NCI-H2081 treated with DMSO at 0.1 percent for 48 hours (cell line): ENCODE measurements at regions not wholly inside any gene's neighbourhood (a gene's known extent, or its start where the extent isn't known, plus 50 kb on each side); places are given as distances from the start of the nearest gene placed in this dataset.

Experiments
- DNase-seq: peaks from one replicate; lab custom pipeline; 2025; lab: John Stamatoyannopoulos, UW

DNA sequence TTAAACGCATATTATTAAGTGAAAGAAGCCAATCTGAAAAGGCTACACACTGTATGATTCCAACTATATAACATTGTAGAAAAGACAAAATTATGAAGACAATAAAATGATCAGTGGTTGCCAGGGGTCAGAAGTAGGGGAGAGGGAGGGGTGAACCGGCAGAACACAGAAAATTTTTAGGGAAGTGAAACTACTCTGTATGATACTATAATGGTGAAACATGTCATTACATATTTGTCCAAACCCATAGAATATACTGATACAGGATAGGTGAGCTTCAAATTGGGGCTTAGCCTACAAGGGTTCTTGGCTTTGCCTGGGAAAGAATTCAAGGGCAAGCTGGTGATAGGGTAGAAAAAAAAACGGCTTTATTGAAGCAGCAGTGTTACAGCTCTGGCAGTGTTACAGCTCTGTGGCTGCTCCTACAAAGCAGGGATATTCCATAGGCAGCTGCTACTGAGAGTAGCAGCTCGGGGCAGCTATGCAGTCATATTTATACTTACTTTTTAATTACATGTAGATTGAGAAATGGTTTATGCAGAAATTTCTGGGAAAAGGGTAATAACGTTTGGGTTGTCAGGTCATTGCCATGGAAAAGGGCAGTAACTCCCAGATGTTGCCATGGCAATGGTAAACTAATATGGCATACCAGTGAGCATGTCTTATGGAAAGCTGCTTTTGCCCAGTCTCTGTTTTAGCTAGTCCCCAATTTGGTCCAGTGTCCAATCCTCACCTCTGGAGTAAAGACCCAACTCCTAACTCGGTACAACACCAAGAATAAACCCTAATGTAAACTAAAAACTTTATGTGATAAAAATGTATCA is 125.1 kb upstream of the SLC25A36 start:
- no peak for DNase-seq

DNA sequence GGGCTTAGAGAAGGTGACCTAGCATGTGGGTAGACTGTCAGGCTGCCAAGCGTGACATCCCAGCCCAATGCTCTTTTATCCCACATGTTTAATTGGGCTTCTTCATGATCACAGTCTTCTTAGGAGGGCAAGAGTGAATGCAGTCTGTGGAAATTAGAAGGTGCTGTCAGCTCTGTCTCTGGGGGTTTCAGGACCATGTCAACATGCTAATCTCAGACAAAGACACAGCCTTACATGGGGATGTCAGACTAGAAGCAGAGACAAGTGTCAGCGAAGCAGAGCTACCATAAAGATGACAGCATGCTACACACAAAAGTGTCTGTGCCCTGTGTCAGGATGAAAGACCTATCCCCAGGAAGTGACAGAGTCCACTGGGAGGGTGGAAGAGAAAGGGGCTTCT is 120.1 kb upstream of the SLC25A36 start:
- no peak for DNase-seq

DNA sequence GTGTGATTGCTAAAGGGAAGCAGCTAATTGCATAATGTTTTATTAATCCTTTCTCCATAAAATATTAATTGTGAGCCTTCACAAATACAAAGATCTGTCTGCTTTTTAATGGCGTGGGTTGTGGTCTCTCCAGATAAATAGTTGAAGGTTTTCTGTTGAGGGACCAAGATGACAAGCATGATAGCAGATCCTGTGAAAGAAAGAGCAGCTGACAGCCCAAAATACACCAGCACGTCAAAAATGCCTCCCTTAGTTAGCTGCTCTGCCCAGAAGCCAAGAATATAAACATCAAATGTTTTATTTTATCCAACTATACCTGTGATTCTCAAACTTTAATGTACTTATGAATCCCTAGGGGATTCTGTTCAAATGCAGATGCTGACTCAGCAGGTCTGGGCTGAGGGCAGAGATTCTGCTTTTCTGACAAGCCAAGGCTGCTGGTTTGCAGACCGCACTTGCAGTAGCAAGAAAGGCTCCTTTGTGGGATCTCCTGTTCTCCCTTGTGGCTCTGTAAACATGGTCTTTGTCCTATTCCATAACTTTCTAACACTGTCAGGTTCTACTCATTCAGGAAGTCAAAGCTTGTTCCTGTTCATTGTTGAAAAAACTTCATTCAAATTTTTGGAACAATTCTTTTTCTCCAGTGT is 119.1 kb upstream of the SLC25A36 start:
- DNase-seq: no peak

DNA sequence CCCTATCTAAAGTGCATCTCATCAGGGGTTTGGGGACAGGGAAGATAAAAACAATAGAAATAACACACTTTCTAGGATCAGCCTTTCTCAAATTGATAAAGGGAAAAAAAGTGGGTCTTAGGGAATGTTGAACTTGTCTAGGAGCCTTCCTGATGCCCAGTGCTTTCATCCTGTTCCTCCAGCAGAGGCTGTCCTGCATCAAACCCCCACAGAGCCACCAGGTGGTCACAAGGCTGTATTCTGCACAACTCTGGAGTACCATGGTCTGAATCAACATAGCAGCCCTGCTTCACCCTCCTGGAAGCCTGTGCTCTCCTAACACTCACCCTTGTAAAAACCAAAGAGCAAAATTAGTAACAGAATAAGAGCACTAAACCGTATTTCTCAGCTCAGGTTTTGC is 118.5 kb upstream of the SLC25A36 start:
- no peak for DNase-seq

GRCh38 chr3:140827894-140828293 is 113.7 kb upstream of the SLC25A36 start:
- no peak for DNase-seq

GRCh38 chr3:140828585-140828984 is 113.1 kb upstream of the SLC25A36 start:
- no peak for DNase-seq

- no peak for DNase-seq
These were observed 111.8 kb upstream of the SLC25A36 start for GRCh38 chr3:140829796-140830195.

- no peak for DNase-seq
These were observed 111.2 kb upstream of the SLC25A36 start for GRCh38 chr3:140830391-140830790.

DNA sequence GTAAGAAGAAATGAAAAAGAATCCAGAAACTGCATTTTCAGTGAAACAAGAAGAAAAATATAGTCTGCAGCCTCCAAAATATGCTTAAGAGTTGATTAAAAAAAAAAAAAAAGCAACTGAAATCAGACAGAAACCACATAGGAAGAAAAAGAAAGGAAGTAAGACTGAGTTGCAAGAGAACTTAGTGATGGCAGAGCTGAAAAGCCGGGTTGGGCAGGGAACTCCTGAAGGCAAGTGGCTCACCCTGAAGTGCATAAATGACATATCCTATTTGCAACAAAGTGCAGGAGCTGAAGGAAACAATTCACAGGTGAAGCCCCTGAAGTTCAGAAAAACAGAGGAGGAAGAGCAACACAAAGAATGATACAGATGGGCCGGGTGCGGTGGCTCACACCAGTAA is 108.8 kb upstream of the SLC25A36 start:
- DNase-seq: no peak

- no peak for DNase-seq
These were observed 107.2 kb upstream of the SLC25A36 start for GRCh38 chr3:140834266-140835037.

- DNase-seq: no peak
These were observed 98.5 kb upstream of the SLC25A36 start for GRCh38 chr3:140842984-140843649.

GRCh38 chr3:140843656-140844055 is 98.0 kb upstream of the SLC25A36 start:
- DNase-seq: no peak

DNA sequence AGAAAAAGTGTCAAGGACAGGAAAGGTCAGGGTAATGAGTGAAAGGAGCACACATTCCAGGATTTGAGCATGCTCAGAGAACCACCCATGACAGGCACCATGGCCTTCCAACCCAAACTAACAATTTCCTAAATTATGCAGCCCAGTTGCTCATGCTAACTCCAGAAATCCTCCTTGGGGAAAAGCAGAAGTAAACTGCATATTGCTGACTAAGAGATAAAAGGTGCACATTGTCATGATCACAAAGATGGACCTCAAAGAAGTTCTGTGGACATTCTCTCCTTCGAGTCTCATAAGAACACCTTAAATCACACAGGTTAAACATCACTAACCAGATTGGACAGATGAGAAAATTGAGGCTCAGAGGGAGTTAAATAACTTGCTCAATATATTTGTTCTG is 97.6 kb upstream of the SLC25A36 start:
- no peak for DNase-seq

DNA sequence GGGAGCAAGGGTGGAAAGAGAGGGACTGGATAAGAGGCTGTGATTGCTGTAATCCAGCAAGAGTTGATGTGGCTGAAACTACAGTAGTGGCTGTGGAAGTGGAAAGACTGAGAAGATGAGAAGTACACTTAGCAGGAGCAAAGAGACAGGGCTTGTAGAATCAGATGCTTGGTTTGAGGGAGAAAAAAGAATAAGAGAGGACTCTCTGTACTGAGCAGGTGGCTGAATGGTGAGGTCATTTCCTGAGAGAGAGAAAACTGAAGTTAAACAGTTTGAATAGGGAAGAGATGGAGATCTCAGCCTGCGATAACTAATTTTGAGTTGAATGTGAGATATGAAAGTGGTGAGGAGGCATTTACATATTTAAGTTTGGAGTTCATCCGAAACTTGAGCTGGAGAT is 95.8 kb upstream of the SLC25A36 start:
- DNase-seq: no peak

DNA sequence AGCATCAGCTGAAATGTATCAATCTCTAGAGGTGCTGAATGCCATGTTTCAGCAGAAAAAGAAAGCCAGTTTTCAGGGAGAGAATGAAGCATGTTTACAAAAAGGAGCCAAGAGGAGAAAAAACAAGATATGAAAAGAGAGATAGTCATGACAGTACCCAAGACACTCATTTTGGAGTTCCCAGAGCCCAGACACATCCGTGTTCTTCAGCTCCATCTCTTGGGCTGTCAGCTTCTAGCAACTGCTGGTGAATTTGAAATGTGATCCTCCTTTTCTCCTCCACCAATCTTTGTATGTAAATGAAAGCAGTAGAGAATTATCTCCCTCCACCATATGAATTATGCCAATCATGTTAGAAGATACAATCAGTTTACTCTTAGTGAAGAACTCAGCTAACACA is 93.0 kb upstream of the SLC25A36 start:
- DNase-seq: no peak

DNA sequence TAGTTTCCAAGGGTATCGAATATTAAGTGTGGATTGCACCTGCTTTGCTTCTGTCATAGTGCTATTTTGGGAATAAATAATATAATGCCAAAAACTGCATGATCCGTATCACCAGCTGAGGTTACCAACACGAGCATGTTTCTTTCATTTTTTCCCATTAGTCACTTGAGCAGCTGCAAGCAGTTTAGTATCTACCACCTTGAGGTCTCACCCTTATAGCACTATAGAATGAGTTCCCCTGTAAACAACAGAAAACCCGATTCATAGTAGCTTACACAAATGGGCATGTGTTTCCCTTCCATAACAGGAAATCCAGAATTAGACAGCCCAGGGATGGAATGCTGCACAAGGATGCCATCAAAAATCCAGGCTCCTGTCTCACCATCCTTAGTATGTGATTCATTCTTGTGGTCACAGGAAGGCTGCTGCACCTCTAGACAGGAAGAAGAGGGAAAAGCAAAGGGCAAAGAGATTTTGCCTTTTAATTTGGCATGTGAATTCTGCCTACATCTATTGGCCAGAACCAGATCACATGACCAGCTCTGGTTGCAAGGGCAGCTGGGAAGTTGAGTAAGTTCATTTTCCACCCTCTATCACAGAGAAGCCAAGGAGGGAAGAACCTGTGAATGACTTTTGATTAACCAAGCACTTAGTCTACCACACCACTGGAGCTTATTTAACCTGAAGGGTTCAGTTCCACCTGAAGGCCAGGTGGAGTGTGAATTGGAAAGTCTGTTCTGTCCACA is 91.3 kb upstream of the SLC25A36 start:
- DNase-seq: no peak

- no peak for DNase-seq
These were observed 86.7 kb upstream of the SLC25A36 start for GRCh38 chr3:140854961-140855360.

DNA sequence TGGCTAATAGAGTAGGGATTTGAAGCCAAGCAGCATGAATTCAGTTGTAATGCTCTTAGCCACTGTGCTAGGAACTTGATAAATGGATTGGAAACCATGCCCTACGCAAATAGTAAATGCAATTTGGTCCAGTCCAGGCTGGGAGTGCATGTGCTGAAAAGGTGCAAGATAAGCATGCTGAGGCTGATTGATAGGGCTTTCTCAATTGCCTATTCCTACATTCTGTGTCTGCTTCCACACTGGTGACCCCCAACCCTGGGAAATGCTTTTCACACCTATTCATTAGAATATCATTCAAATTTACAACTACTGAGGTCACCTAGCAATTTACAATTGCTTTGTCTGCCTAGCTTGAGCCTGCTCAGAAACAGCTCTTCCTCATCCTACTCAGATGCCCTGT is 84.7 kb upstream of the SLC25A36 start:
- no peak for DNase-seq

GRCh38 chr3:140857993-140858392 is 83.6 kb upstream of the SLC25A36 start:
- DNase-seq: no peak

- DNase-seq: peak; percentile 39
These were observed 81.9 kb upstream of the SLC25A36 start for GRCh38 chr3:140859592-140860336.

DNA sequence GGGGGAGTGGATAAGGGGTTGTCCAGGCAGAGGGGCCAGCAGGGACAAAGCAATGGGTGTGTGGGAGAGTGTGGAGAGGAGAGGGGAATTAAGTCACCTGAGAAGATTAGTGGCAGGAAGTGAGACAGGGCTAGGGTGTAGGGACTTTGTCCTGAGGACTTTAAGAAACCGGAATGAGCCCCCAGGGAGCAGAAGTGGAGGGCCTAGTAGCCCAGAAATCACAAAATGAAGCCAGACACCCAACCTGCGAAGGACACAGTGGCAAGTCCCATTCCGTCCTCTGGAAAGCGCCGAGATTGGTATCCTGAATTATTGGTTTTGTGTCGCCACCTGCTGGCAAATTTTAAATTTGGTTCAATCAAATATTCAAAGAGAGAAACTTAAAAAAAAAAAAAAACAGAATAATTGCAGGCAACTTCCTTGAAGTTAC is 78.0 kb upstream of the SLC25A36 start:
- peak; percentile 55 for DNase-seq
